ENCODE measurements at regions not wholly inside any gene's neighbourhood (a gene's known extent, or its start where the extent isn't known, plus 50 kb on each side); places are given as distances from the start of the nearest gene placed in this dataset.

- ChIA-PET POLR2A (no interaction called here), CTCF (no interaction called here)
- Histone ChIP-seq H4K20me1 (replicated peaks; ENCODE audit: control insufficient read depth, extremely low read depth, insufficient read depth, low read length) (no peaks in the 10 kb centered on the region), H3K4me2 (ENCODE audit: insufficient read depth, low read length) (no peak overlapping the region), H3K36me3 (ENCODE audit: control insufficient read depth in 2 of 2, extremely low read depth in 1 of 2, insufficient read depth in 2 of 2, low read length in 2 of 2) (no peaks in the 10 kb centered on the region), H3K9me1 (replicated peaks; ENCODE audit: control insufficient read depth, extremely low read depth, insufficient read depth, low read length) (no peaks in the 10 kb centered on the region), H3K4me1 (ENCODE audit: control insufficient read depth, extremely low read depth, insufficient read depth, low read length) (no peaks in the 10 kb centered on the region), H3K9ac (replicated peaks; ENCODE audit: extremely low read depth, insufficient read depth, low read length) (no peak overlapping the region), H3K27me3 (ENCODE audit: control insufficient read depth in 2 of 2, insufficient read depth in 2 of 2, low read length in 2 of 2) (no peaks in the 10 kb centered on the region), H3K27ac (ENCODE audit: insufficient read depth, low read depth, low read length) (no peak overlapping the region), H2AFZ (ENCODE audit: low read depth, low read length) (no peak overlapping the region), H3K79me2 (ENCODE audit: control insufficient read depth, insufficient read depth, low read length) (no peaks in the 10 kb centered on the region), H3K9me3 (replicated peaks; ENCODE audit: control insufficient read depth, insufficient read depth, low read length) (no peaks in the 10 kb centered on the region), H3K4me3 (replicated peaks in 1 of 3; ENCODE audit: insufficient read depth in 1 of 3, low read depth in 1 of 3, low read length in 3 of 3) (no peak overlapping the region)
- DNase-seq (ENCODE audit: low read depth, low spot score): no peak
- intact Hi-C loops (cut with micrococcal nuclease) (no loop called here), dilution Hi-C loops (cut with MboI; ENCODE audit: extremely low pct_ligation_motif_present, low sequenced_read_pairs) (no loop called here)
- no peak for FAIRE-seq
- BruUV-seq (replicated peaks): no TSS peak
- TF ChIP-seq MAX (IDR thresholded peaks at IDR 0.05; ENCODE audit: insufficient read depth, insufficient read length) (no peak), POLR2A (IDR thresholded peaks at IDR 0.05; ENCODE audit: low read depth, low read length) (no peak), MYC (IDR thresholded peaks at IDR 0.05; ENCODE audit: low read depth, low read length) (no peak), EZH2 (IDR thresholded peaks at IDR 0.05; ENCODE audit: borderline replicate concordance, low read depth, low read length, severe bottlenecking) (no peak), POLR2AphosphoS5 (IDR thresholded peaks at IDR 0.05; ENCODE audit: insufficient read depth, low read depth, low read length) (no peak), CTCF (IDR thresholded peaks at IDR 0.05; ENCODE audit: extremely low read depth in 1 of 2, insufficient read depth in 1 of 2, low read depth in 1 of 2, low read length in 2 of 2) (no peak), JUN (IDR thresholded peaks at IDR 0.05; ENCODE audit: borderline replicate concordance, insufficient read depth, insufficient read length, low read depth) (no peak), FOS (IDR thresholded peaks at IDR 0.05; ENCODE audit: borderline replicate concordance, insufficient read depth, low read length) (no peak), GATA2 (IDR thresholded peaks at IDR 0.05; ENCODE audit: insufficient read depth, insufficient read length, low read depth, low read length) (no peak)
Measured at GRCh38 chr5:124110942-124111341, 599.0 kb downstream of the CSNK1G3 start.

Data from endothelial cell of umbilical vein (primary cell).